Heart left ventricle (tissue), 13 donors: ENCODE measurements at regions not wholly inside any gene's neighbourhood (a gene's known extent, or its start where the extent isn't known, plus 50 kb on each side); places are given as distances from the start of the nearest gene placed in this dataset.

Experiments
- CTCF ChIP-seq, 12 donors: fragments of 200-600 bp; sonication (generic) in 4 of 12; IDR thresholded peaks; one replicate each; pipeline versions ENCODE4 v1.5.0 to v1.8.0; 2018 to 2022; ENCODE audit warnings: antibody characterized with exemption in 12 of 12, mild to moderate bottlenecking in 5 of 12
- POLR2A ChIP-seq, 2 donors: fragments of 450-650 bp; IDR thresholded peaks; one replicate each; pipeline ENCODE4 v1.6.1; 2017; ENCODE audit warnings: antibody characterized with exemption in 2 of 2, mild to moderate bottlenecking in 2 of 2, moderate library complexity in 2 of 2
- donor health status: ischemic (EF 13 %, LVEDD 7.1; RV severe dilation, severe dysfunction).
- donor health status: DM: no; HTN: yes; CAD: no.
- donor health status: DM: no; HTN: no; CAD: no.
- donor health status: ischemic (EF 25% LVEDD 6.9; RV normal size, moderate dysfunction).
- donor health status: ischemic (EF 25% LVEDD 5.7; RV mildly dilated, moderate dysfunction).
- donor health status: ischemic (EF 35%, LVEDD 5.7; RV mildly dilated, moderate dysfunction).
- donor health status: nonischemic (EF 11% LVEDD 7.7; RV severe dilation, severe dysfunction).
- donor health status: DM: yes; HTN: yes; CAD: no.
- donor health status: PGD.
- donor health status: ischemic (EF 29% LVEDD 5.4; RV normal size, mild dysfunction).
- donor health status: nonischemic (EF 23%, LVEDD 6.1; RV moderate dilation, normal function).

GRCh38 chrX:147828719-147829118 lies 83.0 kb upstream of the FMR1 start:
- no peak for TF ChIP-seq CTCF (IDR thresholded peaks at IDR 0.05)
- TF ChIP-seq POLR2A (IDR thresholded peaks at IDR 0.05) = no peak
